Mucosa of rectum (tissue), 2 donors: ENCODE measurements at regions not wholly inside any gene's neighbourhood (a gene's known extent, or its start where the extent isn't known, plus 50 kb on each side); places are given as distances from the start of the nearest gene placed in this dataset.

Source experiments
- H3K27ac ChIP-seq, 2 donors: one replicate each; pipeline ENCODE4 v1.7.0; 2013; ENCODE audit warnings: inconsistent platforms in 2 of 2, low read depth in 2 of 2, low read length in 2 of 2
- H3K27me3 ChIP-seq, 2 donors: one replicate each; pipeline ENCODE4 v1.7.0; 2013; ENCODE audit warnings: low read length in 2 of 2; ENCODE audit not compliant: control insufficient read depth in 2 of 2, insufficient read depth in 2 of 2
- H3K36me3 ChIP-seq, 2 donors: one replicate each; pipeline ENCODE4 v1.7.0; 2013; ENCODE audit warnings: low read length in 2 of 2; ENCODE audit not compliant: control insufficient read depth in 2 of 2, insufficient read depth in 2 of 2
- H3K4me1 ChIP-seq, 2 donors: one replicate each; pipeline ENCODE4 v1.7.0; 2013; ENCODE audit warnings: low read length in 2 of 2, mild to moderate bottlenecking in 1 of 2; ENCODE audit not compliant: control insufficient read depth in 2 of 2, insufficient read depth in 2 of 2
- H3K4me3 ChIP-seq, 2 donors: one replicate each; pipeline ENCODE4 v1.7.0; 2013; ENCODE audit warnings: low read length in 2 of 2
- H3K9ac ChIP-seq, 2 donors: one replicate each; pipeline ENCODE4 v1.7.0; 2013; ENCODE audit warnings: low read length in 2 of 2, low read depth in 1 of 2, mild to moderate bottlenecking in 1 of 2
- H3K9me3 ChIP-seq, 2 donors: one replicate each; pipeline ENCODE4 v1.7.0; 2013; ENCODE audit warnings: low read length in 2 of 2; ENCODE audit not compliant: control insufficient read depth in 2 of 2
- donor health status: healthy.
- donor health status: Normal muscosa, but diverticular disease.

- Histone ChIP-seq H3K9ac (no peak overlapping the region), H3K27ac (no peak overlapping the region), H3K36me3 (no peaks in the 10 kb centered on the region), H3K9me3 (no peaks in the 10 kb centered on the region), H3K4me1 (no peaks in the 10 kb centered on the region), H3K4me3 (no peak overlapping the region), H3K27me3 (no peaks in the 10 kb centered on the region)
Observed at GRCh38 chr1:234692966-234693580, 83.1 kb upstream of the IRF2BP2 start.

GRCh38 chr1:234691567-234691966 is 81.6 kb upstream of the IRF2BP2 start:
- no peaks in the 10 kb centered on the region for H3K27me3 ChIP-seq
- H3K9me3 ChIP-seq, result no peaks in the 10 kb centered on the region
- H3K27ac ChIP-seq, result no peak overlapping the region
- H3K36me3 ChIP-seq, result no peaks in the 10 kb centered on the region
- no peaks in the 10 kb centered on the region for H3K4me1 ChIP-seq
- no peak overlapping the region for H3K9ac ChIP-seq
- no peak overlapping the region for H3K4me3 ChIP-seq

- Histone ChIP-seq H3K4me1 (no peaks in the 10 kb centered on the region), H3K36me3 (no peaks in the 10 kb centered on the region), H3K27me3 (no peaks in the 10 kb centered on the region), H3K9me3 (no peaks in the 10 kb centered on the region), H3K4me3 (no peak overlapping the region), H3K27ac (no peak overlapping the region), H3K9ac (no peak overlapping the region)
Observed at GRCh38 chr1:234690872-234691271, 80.9 kb upstream of the IRF2BP2 start.

- H3K36me3 ChIP-seq, result no peaks in the 10 kb centered on the region
- H3K9me3 ChIP-seq, result no peaks in the 10 kb centered on the region
- H3K4me3 ChIP-seq, result no peak overlapping the region
Observed at GRCh38 chr1:234689236-234689635, 79.3 kb upstream of the IRF2BP2 start.

GRCh38 chr1:234687011-234687410 is 77.0 kb upstream of the IRF2BP2 start:
- Histone ChIP-seq H3K36me3 (no peaks in the 10 kb centered on the region), H3K9ac (no peak overlapping the region), H3K9me3 (no peaks in the 10 kb centered on the region), H3K4me1 (no peaks in the 10 kb centered on the region), H3K4me3 (no peak overlapping the region), H3K27ac (no peak overlapping the region), H3K27me3 (no peaks in the 10 kb centered on the region)

More at GRCh38 chr1:234689236-234689635, 79.3 kb upstream of the IRF2BP2 start:
- H3K9ac ChIP-seq, result no peak overlapping the region
- H3K27me3 ChIP-seq, result no peaks in the 10 kb centered on the region
- no peaks in the 10 kb centered on the region for H3K4me1 ChIP-seq
- H3K27ac ChIP-seq, result no peak overlapping the region

- Histone ChIP-seq H3K9me3 (no peaks in the 10 kb centered on the region), H3K4me3 (no peak overlapping the region), H3K4me1 (no peaks in the 10 kb centered on the region), H3K36me3 (no peaks in the 10 kb centered on the region), H3K9ac (no peak overlapping the region), H3K27me3 (no peaks in the 10 kb centered on the region), H3K27ac (no peak overlapping the region)
Observed at GRCh38 chr1:234686035-234686434, 76.1 kb upstream of the IRF2BP2 start.

GRCh38 chr1:234684856-234685255 is 74.9 kb upstream of the IRF2BP2 start:
- Histone ChIP-seq H3K9ac (no peak overlapping the region), H3K27ac (no peak overlapping the region), H3K4me1 (no peaks in the 10 kb centered on the region), H3K4me3 (no peak overlapping the region), H3K9me3 (no peaks in the 10 kb centered on the region), H3K36me3 (no peaks in the 10 kb centered on the region), H3K27me3 (no peaks in the 10 kb centered on the region)

GRCh38 chr1:234683861-234684632 is 74.1 kb upstream of the IRF2BP2 start:
- H3K9ac ChIP-seq, result no peak overlapping the region
- H3K27me3 ChIP-seq, result no peaks in the 10 kb centered on the region
- no peaks in the 10 kb centered on the region for H3K36me3 ChIP-seq
- no peak overlapping the region for H3K27ac ChIP-seq
- H3K9me3 ChIP-seq, result no peaks in the 10 kb centered on the region
- H3K4me1 ChIP-seq, result no peaks in the 10 kb centered on the region
- no peak overlapping the region for H3K4me3 ChIP-seq

- Histone ChIP-seq H3K27ac (no peak overlapping the region), H3K4me3 (no peak overlapping the region), H3K9ac (no peak overlapping the region)
Observed at GRCh38 chr1:234683127-234683860, 73.3 kb upstream of the IRF2BP2 start.

GRCh38 chr1:234681990-234682389 is 72.0 kb upstream of the IRF2BP2 start:
- Histone ChIP-seq H3K9me3 (no peaks in the 10 kb centered on the region), H3K27me3 (no peaks in the 10 kb centered on the region), H3K9ac (no peak overlapping the region), H3K4me1 (no peaks in the 10 kb centered on the region), H3K27ac (no peak overlapping the region), H3K4me3 (no peak overlapping the region), H3K36me3 (no peaks in the 10 kb centered on the region)

More at GRCh38 chr1:234683127-234683860, 73.3 kb upstream of the IRF2BP2 start:
- H3K27me3 ChIP-seq, result no peaks in the 10 kb centered on the region
- no peaks in the 10 kb centered on the region for H3K9me3 ChIP-seq
- H3K4me1 ChIP-seq, result no peaks in the 10 kb centered on the region
- no peaks in the 10 kb centered on the region for H3K36me3 ChIP-seq
